Vagina (tissue), 2 donors: ENCODE measurements at regions not wholly inside any gene's neighbourhood (a gene's known extent, or its start where the extent isn't known, plus 50 kb on each side); places are given as distances from the start of the nearest gene placed in this dataset.
"Not testable (repeated sequence)": the region's sequence is repeated elsewhere in the genome, so short reads cannot be mapped to it uniquely, and the experiment has no call there.

Experiments used
- DNase-seq, 2 donors: peaks; one replicate each; pipeline ENCODE4 v3.0.0-alpha.2; 2017; ENCODE audit errors: extremely low spot score in 2 of 2
- H3K27ac ChIP-seq: fragments of 200-600 bp; sonication (generic); one replicate; pipeline ENCODE4 v1.5.1; 2019
- H3K27me3 ChIP-seq: fragments of 200-600 bp; sonication (generic); one replicate; pipeline ENCODE4 v1.5.1; 2019
- H3K36me3 ChIP-seq, 2 donors: fragments of 200-600 bp; sonication (generic); one replicate each; pipeline ENCODE4 v1.5.1; 2017 to 2019
- H3K4me1 ChIP-seq: fragments of 200-600 bp; sonication (generic); one replicate; pipeline ENCODE4 v1.5.1; 2019
- H3K4me3 ChIP-seq, 2 donors: fragments of 200-600 bp; sonication (generic); 1 replicate in 1 of 2; 2 replicates in 1 of 2; pipeline ENCODE4 v1.5.1; 2016 to 2019
- H3K9me3 ChIP-seq: fragments of 200-600 bp; sonication (generic); one replicate; pipeline ENCODE4 v1.5.1; 2019
- CTCF ChIP-seq, 3 experiments: fragments of 450-650 bp in 2 of 3; fragments of 200-600 bp in 1 of 3; sonication (generic) in 1 of 3; IDR thresholded peaks; one replicate each; pipeline ENCODE4 v1.5.1; 2017 to 2019; ENCODE audit warnings: antibody characterized with exemption in 3 of 3, mild to moderate bottlenecking in 2 of 3, moderate library complexity in 2 of 3
- POLR2A ChIP-seq, 2 donors: fragments of 450-650 bp; IDR thresholded peaks; one replicate each; pipeline ENCODE4 v1.6.1; 2017; ENCODE audit warnings: antibody characterized with exemption in 2 of 2, mild to moderate bottlenecking in 2 of 2, moderate library complexity in 2 of 2
- POLR2AphosphoS5 ChIP-seq, 2 donors: sonication (generic); formaldehyde crosslinking; IDR thresholded peaks; one replicate each; pipeline ENCODE4 v1.9.0; 2017; ENCODE audit warnings: antibody characterized with exemption in 2 of 2, mild to moderate bottlenecking in 2 of 2, low read depth in 1 of 2; ENCODE audit not compliant: insufficient read depth in 1 of 2
- intact Hi-C: fragments of 100-400 bp; cut with DNase I; formaldehyde crosslinking; loops from one replicate; pipeline ENCODE4 v1.15.1; 2023

GRCh38 chr1:234825498-234826165, 215.7 kb upstream of the IRF2BP2 start:
- no peak for TF ChIP-seq POLR2A (IDR thresholded peaks at IDR 0.05)
- TF ChIP-seq CTCF (IDR thresholded peaks at IDR 0.05) = no peak
- TF ChIP-seq POLR2AphosphoS5 (IDR thresholded peaks at IDR 0.05; ENCODE audit: insufficient read depth in 1 of 2, low read depth in 1 of 2) = no peak
- no peaks in the 10 kb centered on the region for H3K27me3 ChIP-seq
- intact Hi-C loops = no loop called here
- no peaks in the 10 kb centered on the region for H3K36me3 ChIP-seq
- no peak for DNase-seq
- no peak overlapping the region for H3K4me3 ChIP-seq
- no peak overlapping the region for H3K27ac ChIP-seq
- no peaks in the 10 kb centered on the region for H3K9me3 ChIP-seq
- H3K4me1 ChIP-seq = peaks cover 6% of the 10 kb centered on the region

DNA sequence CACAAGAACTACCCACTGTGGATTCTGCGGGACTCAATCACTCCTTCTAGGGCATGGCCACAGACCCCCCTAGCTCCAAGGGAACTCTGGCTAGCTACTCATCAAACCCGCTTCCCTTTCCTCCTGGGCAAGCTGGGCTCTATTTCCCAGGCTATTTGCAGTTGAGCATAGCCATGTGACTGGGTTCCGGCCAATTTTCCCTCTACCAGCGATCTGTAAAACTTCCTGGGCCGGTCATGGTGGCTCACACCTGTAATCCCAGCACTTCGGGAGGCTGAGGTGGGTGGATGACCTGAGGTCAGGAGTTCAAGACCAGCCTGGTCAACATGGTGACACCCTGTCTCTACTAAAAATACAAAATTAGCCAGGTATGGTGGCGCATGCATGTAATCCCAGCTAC, 214.9 kb upstream of the IRF2BP2 start:
- intact Hi-C loops, H3K36me3 ChIP-seq, H3K4me3 ChIP-seq, H3K4me1 ChIP-seq, H3K9me3 ChIP-seq, H3K27me3 ChIP-seq, H3K27ac ChIP-seq, DNase-seq: not testable (repeated sequence)

DNA sequence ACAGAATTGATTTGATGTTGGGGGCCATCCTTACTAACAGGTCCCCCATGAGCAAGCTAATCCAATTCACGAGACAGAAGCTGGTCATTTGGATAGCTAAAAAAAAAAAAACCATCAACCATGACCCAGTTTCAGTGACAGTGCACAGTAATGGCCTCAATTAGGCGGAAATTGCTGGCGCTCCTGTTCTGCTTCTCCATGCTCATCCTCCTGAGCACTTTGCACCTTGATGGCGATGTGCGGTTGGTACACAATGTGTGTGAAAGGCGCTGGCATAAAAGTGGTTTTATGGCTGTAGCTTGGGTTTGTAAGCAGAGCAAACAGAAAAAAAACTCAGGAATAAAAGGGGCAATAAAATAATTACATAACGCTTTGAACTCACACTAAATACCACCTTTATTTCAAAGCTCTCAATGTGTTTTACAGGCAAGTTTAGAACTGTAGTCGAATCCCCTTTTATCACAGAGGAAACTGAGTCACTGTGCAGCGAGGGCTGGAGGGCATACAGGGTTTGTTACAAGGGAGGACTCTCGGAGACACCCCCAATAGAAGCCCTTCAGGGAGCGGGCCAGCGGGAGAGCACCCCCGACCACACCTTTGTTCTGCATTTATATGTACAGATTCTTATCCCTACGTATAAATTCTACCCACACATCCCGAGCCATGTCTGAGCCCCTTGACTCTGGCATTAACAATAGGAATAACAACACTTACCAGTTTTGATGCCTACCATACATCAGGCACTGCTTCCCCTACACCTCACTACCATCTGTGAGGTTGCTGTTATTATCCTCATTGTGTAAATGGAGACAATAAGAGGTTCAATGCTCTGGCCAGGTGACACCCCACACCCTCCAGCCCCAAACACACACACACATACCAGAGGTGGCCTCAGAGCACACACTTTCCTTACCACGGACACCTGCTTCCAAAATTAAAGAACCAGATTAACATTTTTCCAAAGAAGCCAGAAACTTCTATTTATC, 213.5 kb upstream of the IRF2BP2 start:
- H3K27me3 ChIP-seq = no peaks in the 10 kb centered on the region
- H3K4me3 ChIP-seq = no peak overlapping the region
- intact Hi-C loops = no loop called here
- TF ChIP-seq CTCF (IDR thresholded peaks at IDR 0.05) (no peak), POLR2A (IDR thresholded peaks at IDR 0.05) (no peak), POLR2AphosphoS5 (IDR thresholded peaks at IDR 0.05; ENCODE audit: insufficient read depth in 1 of 2, low read depth in 1 of 2) (no peak)
- no peak for DNase-seq
- no peaks in the 10 kb centered on the region for H3K36me3 ChIP-seq
- H3K9me3 ChIP-seq = no peaks in the 10 kb centered on the region
- peaks cover 6% of the 10 kb centered on the region for H3K4me1 ChIP-seq
- H3K27ac ChIP-seq = no peak overlapping the region

DNA sequence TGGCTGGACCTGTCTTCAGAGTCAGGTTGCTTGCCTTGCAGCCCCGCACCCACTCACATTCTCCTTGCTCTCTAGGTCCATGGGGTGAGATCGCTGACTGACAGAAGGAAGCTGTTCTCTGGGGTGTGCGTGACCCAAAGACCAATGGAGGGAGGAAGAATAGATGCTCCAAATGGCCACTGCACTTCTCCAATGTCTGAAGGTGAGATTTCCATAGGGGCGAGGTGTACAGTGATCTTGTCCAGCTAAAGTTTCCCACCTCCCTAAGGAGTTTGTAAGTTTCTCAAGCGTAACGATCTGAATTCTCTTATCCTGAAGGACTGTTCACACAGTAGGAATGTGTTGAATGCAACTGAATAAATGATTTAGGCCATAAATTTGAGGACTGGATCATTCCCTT, 211.9 kb upstream of the IRF2BP2 start:
- H3K36me3 ChIP-seq = no peaks in the 10 kb centered on the region

GRCh38 chr1:234820597-234820996, 210.6 kb upstream of the IRF2BP2 start:
- Histone ChIP-seq H3K9me3 (no peaks in the 10 kb centered on the region), H3K4me1 (peaks cover 13% of the 10 kb centered on the region), H3K27ac (no peak overlapping the region), H3K4me3 (no peak overlapping the region), H3K27me3 (no peaks in the 10 kb centered on the region), H3K36me3 (no peaks in the 10 kb centered on the region)
- DNase-seq = no peak
- TF ChIP-seq CTCF (IDR thresholded peaks at IDR 0.05) = no peak
- TF ChIP-seq POLR2AphosphoS5 (IDR thresholded peaks at IDR 0.05; ENCODE audit: insufficient read depth in 1 of 2, low read depth in 1 of 2) = no peak
- no peak for TF ChIP-seq POLR2A (IDR thresholded peaks at IDR 0.05)
- intact Hi-C loops = no loop called here

More for the DNA sequence above, 211.9 kb upstream of the IRF2BP2 start:
- Histone ChIP-seq H3K27ac (no peak overlapping the region), H3K4me3 (no peak overlapping the region), H3K4me1 (peaks cover 13% of the 10 kb centered on the region), H3K27me3 (no peaks in the 10 kb centered on the region), H3K9me3 (no peaks in the 10 kb centered on the region)
- intact Hi-C loops = no loop called here
- TF ChIP-seq POLR2A (IDR thresholded peaks at IDR 0.05) (no peak), CTCF (IDR thresholded peaks at IDR 0.05) (no peak), POLR2AphosphoS5 (IDR thresholded peaks at IDR 0.05; ENCODE audit: insufficient read depth in 1 of 2, low read depth in 1 of 2) (no peak)
- no peak for DNase-seq

GRCh38 chr1:234819845-234820244, 209.9 kb upstream of the IRF2BP2 start:
- DNase-seq, H3K4me1 ChIP-seq, H3K9me3 ChIP-seq, H3K36me3 ChIP-seq, H3K27ac ChIP-seq, H3K27me3 ChIP-seq, H3K4me3 ChIP-seq, intact Hi-C loops: not testable (repeated sequence)
